GM18873 (cell line): ENCODE measurements at regions not wholly inside any gene's neighbourhood (a gene's known extent, or its start where the extent isn't known, plus 50 kb on each side); places are given as distances from the start of the nearest gene placed in this dataset.

ENCODE experiments used
- ATAC-seq: cut with Tn5 transposase; IDR thresholded peaks from one replicate; pipeline ENCODE4 v1.9.1; 2021; ENCODE audit warnings: mild to moderate bottlenecking, moderate library complexity, moderate number of reproducible peaks; ENCODE audit not compliant: unreplicated experiment, low FRiP score

- ATAC-seq = no peak
Observed at GRCh38 chr16:13391337-13391736, 489.9 kb downstream of the SHISA9 start.

GRCh38 chr16:13392341-13392740, 490.9 kb downstream of the SHISA9 start:
- no peak for ATAC-seq

- no peak for ATAC-seq
Observed at GRCh38 chr16:13393816-13394215, 492.4 kb downstream of the SHISA9 start.

- ATAC-seq = no peak
Observed at GRCh38 chr16:13394488-13394887, 493.1 kb downstream of the SHISA9 start.

GRCh38 chr16:13397126-13397525, 495.7 kb downstream of the SHISA9 start:
- no peak for ATAC-seq

GRCh38 chr16:13401641-13402040, 500.2 kb downstream of the SHISA9 start:
- ATAC-seq = no peak

- no peak for ATAC-seq
Observed at GRCh38 chr16:13402601-13403000, 501.2 kb downstream of the SHISA9 start.

- ATAC-seq = no peak
Observed at GRCh38 chr16:13403326-13403725, 501.9 kb downstream of the SHISA9 start.

GRCh38 chr16:13414154-13414553, 505.8 kb upstream of the ERCC4 start:
- ATAC-seq = no peak

GRCh38 chr16:13419589-13419988, 500.4 kb upstream of the ERCC4 start:
- no peak for ATAC-seq

- no peak for ATAC-seq
Observed at GRCh38 chr16:13421726-13422125, 498.2 kb upstream of the ERCC4 start.

- ATAC-seq = no peak
Observed at GRCh38 chr16:13425836-13426235, 494.1 kb upstream of the ERCC4 start.

- no peak for ATAC-seq
Observed at GRCh38 chr16:13426269-13426668, 493.7 kb upstream of the ERCC4 start.

- ATAC-seq = no peak
Observed at GRCh38 chr16:13426736-13427135, 493.2 kb upstream of the ERCC4 start.

GRCh38 chr16:13427943-13428342, 492.0 kb upstream of the ERCC4 start:
- ATAC-seq = no peak

- no peak for ATAC-seq
Observed at GRCh38 chr16:13429416-13429815, 490.5 kb upstream of the ERCC4 start.

GRCh38 chr16:13435415-13435814, 484.5 kb upstream of the ERCC4 start:
- ATAC-seq = no peak

GRCh38 chr16:13435873-13436474, 484.0 kb upstream of the ERCC4 start:
- ATAC-seq = no peak

- peak; percentile 48 for ATAC-seq
Observed at GRCh38 chr16:13436641-13437412, 483.1 kb upstream of the ERCC4 start.

- no peak for ATAC-seq
Observed at GRCh38 chr16:13437413-13437795, 482.6 kb upstream of the ERCC4 start.

- ATAC-seq = no peak
Observed at GRCh38 chr16:13438064-13438463, 481.9 kb upstream of the ERCC4 start.

- ATAC-seq = no peak
Observed at GRCh38 chr16:13439766-13440165, 480.2 kb upstream of the ERCC4 start.
